COLO668 (cell line): ENCODE measurements at regions not wholly inside any gene's neighbourhood (a gene's known extent, or its start where the extent isn't known, plus 50 kb on each side); places are given as distances from the start of the nearest gene placed in this dataset.

Experiments used
- DNase-seq: peaks from one replicate; lab custom pipeline; 2025; ENCODE audit not compliant: unreplicated experiment; lab: John Stamatoyannopoulos, UW

GRCh38 chr15:38671675-38672254 lies 107.2 kb upstream of the RASGRP1 start:
- DNase-seq = no peak

DNA sequence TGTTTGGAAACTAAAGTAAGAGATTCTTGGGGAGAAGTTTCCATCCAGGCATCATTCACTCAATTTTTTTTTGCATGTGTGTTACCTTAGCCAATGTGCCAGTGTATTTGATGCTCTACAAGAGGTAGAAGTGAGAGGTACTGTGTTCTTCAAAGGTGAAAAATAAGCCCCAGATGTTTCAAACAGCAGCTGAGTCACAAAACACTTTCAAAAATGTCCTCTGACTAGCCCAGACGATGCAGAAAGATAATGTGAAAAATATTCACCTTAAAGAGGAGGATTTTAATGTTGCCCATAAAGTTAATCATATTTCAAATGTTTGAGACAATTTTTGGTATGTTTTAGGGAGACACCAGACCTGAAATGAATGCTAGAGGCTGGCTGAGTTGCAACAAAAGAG lies 107.7 kb upstream of the RASGRP1 start:
- no peak for DNase-seq

- DNase-seq = no peak
Measured at GRCh38 chr15:38672814-38673670, 108.4 kb upstream of the RASGRP1 start.

DNA sequence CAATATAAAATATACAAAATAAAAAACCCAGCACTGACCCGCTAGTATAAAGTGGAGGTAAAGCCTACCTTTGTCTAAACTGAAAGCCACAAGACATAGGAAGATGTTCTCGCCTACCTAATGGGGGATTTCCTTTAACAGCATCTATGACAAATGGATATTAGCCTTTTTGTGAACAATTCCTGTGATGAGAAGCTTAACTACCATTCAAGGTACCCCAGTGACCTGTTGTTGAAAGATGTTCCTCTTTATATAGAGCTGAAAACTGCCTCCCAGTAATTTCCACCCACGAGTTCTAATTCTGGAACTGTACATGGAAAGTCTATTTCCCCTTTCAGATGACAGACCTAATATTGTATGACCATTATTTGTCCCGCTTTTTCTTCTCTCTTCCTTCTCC lies 109.8 kb upstream of the RASGRP1 start:
- DNase-seq = no peak

- DNase-seq = no peak
Measured at GRCh38 chr15:38678281-38678680, 113.7 kb upstream of the RASGRP1 start.

GRCh38 chr15:38680775-38681174 lies 116.2 kb upstream of the RASGRP1 start:
- no peak for DNase-seq

DNA sequence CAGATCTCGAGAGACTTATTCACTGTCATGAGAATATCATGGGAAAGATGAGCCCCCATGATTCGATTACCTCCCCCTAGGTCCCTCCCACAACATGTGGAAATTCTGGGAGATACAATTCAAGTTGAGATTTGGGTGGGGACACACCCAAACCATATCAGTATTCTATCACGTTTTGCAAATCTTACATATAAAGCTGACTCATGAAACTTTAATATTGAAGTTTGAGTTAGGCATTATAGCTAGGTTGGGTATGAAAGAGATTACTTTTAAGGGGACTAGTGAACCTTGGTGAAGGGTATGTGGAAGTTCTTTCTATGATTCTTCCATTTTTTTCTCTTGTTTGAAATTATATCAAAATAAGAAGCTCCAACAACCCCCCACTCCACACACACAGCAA lies 117.7 kb upstream of the RASGRP1 start:
- no peak for DNase-seq

DNA sequence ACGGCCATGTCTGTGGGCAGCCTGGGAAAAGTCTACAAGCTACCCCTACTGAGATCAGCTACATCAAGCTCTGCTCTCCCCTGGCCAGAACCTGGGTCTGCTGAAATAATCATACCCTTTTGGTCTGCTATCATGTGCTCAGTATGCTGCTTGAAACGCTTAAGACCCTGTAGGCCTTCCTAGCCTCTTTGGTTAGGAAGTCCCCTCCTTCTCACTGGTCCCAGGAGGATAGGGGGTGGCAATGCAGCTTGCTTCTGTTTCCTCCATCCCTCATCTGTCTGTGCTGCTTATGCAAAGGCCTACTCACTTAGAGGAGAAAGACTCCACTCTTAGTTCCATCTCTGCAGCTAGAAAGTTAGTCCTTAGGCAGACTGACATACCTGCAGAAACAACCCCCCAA lies 118.2 kb upstream of the RASGRP1 start:
- no peak for DNase-seq

GRCh38 chr15:38683382-38684242 lies 119.0 kb upstream of the RASGRP1 start:
- peak; percentile 22 for DNase-seq

DNA sequence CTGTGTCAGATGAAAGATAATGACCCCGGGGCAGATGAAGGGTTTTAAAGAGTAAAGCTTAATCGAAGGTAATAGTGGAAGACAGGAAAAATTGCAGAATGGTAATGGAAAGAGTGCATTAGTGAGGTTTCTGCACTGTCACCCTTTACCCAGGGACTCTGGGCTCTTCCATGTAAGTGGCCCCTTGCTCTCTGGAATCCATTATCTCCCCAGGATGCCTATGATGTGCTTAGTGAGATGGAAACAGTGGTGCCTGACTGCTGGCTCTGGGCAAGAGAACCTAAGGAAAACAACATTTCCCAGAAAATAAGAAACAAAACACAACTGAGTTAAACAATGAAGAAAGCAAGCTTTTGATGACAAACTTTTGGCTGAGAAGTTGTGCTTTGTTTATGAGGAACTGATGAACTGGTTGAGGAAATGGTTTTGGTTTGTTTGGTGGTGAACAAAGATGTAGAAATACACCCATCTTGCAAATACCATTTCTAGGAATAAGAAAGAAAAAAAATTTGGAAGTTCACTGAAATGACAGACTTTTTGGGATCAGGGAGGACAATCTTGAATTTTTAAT lies 119.9 kb upstream of the RASGRP1 start:
- no peak for DNase-seq

DNA sequence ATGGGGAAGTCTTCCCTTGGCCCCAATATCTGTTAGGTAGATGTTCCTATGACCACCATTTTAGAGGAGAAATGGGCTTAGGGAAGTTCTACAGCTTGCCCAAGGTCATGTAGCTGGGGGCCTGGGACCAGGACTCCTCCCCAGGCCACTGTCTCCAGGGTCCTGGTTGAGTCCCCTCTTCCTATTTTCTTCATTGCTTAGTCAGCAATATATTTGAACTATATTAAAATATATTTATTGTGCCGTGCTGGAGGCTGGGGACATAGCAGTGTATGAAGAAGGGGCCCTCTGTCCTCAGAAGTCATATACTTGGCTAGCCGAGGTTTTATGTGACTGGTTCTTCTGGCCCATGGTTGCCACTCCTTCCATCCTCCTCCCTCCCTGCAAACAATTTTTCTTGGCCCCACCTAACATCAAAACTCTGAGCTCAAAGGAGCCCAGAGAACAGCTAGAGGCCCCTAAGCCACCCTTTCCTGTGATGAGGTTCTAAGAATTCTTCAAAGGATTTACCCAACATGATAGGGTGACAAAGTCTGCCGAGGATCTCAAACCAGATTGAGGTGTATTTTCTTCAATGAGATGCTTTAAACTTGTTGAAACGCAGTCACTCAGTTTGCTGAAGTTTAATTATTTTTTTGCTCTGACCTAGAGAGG lies 121.2 kb upstream of the RASGRP1 start:
- no peak for DNase-seq

DNA sequence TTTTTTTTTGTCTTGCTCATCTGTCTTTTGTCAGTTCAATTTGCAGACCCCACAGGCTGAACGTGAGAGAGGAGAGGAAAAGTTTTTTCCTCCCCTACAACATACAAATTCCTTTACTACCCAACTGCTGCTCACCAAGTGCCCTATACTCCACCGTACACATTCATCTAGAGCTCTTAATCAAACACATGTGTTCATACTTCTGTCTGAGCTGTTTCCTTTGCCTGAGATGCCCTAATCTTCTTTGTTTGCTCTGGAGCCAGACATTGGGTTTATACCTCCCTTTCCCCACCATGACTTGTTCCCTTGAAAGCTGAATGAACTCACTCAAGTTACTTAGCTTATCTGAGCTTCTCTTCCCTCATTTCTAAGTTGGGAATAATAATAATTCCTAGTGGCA lies 122.7 kb upstream of the RASGRP1 start:
- DNase-seq = no peak

- no peak for DNase-seq
Measured at GRCh38 chr15:38687775-38688495, 123.3 kb upstream of the RASGRP1 start.

GRCh38 chr15:38688761-38689160 lies 124.1 kb upstream of the RASGRP1 start:
- DNase-seq = no peak

- DNase-seq = no peak
Measured at GRCh38 chr15:38689522-38689921, 124.9 kb upstream of the RASGRP1 start.

GRCh38 chr15:38690216-38690615 lies 125.6 kb upstream of the RASGRP1 start:
- DNase-seq = no peak

DNA sequence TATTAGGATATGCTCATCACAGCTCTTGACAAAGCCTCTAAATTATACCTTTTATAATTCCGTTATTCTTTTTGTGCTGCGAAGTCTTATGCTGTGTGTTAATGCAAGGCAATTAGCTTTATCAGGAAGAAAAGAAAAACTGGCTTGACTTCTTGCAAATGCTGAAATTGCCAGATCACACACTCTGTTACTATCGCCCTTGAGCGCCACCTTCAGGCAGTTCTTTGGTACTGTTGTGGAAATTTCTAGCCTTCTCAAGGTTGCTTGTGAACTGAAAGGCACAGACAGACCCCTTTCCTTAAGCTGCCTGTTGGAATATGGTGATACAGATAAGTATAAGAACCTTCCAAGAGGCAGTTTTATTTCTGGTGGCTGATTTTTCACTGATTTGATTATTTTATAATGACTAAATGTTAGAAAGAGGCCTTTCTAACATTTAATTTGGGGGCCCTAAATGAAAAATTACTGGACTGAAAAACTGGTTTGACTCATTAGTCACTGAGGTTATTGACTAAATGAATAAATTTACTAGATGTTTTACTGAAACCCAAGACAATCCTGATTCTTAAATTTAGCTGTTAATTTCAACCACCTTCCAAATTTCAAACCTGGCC lies 126.2 kb upstream of the RASGRP1 start:
- DNase-seq = peak; percentile 59

DNA sequence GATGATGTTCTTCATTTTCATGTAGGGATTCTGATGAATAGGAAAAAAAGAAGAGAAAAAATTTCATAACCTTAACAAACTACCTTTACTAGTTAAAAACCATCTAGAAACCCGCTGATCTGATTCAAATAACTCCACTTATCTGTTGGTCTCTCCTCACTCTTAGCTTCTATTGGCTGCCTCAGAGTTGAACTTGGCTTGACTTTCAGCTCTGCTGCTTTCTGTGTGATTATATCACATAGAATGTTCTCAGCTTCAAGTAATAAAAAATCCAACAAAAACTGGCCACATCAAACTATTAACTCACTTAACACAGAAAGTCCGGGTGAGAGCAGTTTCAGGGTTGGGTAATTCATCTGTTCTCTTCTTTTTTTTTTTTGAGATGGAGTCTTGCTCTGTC lies 126.8 kb upstream of the RASGRP1 start:
- DNase-seq = no peak

DNA sequence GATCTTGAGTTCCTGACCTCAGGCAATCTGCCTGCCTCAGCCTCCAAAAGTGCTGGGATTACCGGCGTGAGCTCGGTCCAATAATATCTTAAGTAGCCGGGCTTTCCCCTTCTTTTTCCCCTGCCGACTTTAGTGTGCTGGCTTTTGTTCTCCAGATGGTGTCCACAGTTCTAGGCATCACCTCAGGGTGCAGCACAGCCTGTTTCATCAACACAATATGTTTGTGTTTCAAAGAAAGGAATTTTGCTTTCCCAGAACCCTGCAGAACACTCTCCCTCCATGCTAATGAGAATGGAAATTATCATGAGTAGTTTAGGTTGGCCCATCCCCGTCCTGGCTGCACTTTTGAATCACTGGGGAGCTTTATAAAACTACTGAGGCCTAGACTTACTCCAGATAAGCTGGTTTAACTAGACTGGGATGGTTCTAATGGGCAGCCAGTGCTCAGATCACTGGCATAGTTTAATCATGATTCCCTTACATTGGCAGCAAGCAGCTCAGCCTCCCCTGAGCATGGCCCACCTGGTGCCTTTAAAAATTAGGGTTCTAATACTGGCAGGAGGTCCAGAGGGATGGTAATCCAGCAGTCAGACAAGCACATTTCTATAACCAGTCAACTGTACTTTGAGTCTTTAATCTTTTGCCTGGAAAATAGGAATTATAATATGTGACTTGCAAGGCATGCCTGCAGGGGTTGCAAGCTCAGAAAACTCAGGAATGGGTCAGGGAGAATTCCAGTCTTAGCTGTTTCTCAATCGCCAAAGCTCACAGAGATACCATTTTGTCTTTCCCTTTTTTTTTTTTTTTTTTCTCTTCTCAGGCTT lies 127.6 kb upstream of the RASGRP1 start:
- DNase-seq = no peak
